ENCODE measurements at regions not wholly inside any gene's neighbourhood (a gene's known extent, or its start where the extent isn't known, plus 50 kb on each side); places are given as distances from the start of the nearest gene placed in this dataset.
"Not testable (repeated sequence)": the region's sequence is repeated elsewhere in the genome, so short reads cannot be mapped to it uniquely, and the experiment has no call there.

DNA sequence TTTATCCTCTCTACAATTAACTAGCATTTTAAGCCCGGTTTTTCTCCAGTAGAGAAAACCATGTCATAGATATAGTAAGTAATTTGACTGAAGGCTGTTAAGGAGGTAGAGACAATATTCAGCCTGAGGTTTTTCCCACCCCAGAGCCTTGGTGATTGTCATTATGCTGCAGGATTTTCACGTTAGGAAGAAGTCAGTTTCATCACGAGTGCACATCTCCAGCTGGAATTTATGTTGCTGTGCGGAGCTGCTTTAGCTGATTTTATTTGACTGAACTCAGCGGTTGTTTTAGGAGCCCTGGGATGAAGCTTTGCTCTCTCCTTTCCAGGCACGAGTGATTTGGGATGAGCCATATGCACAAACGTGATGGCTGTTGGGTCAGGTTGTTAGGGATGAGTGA is 271.3 kb upstream of the RGMA start:
- no peak for TF ChIP-seq ZNF274 (IDR thresholded peaks at IDR 0.05; ENCODE audit: low read depth, low read length)
- H3K4me3 ChIP-seq (ENCODE audit: low read length), result no peak overlapping the region

DNA sequence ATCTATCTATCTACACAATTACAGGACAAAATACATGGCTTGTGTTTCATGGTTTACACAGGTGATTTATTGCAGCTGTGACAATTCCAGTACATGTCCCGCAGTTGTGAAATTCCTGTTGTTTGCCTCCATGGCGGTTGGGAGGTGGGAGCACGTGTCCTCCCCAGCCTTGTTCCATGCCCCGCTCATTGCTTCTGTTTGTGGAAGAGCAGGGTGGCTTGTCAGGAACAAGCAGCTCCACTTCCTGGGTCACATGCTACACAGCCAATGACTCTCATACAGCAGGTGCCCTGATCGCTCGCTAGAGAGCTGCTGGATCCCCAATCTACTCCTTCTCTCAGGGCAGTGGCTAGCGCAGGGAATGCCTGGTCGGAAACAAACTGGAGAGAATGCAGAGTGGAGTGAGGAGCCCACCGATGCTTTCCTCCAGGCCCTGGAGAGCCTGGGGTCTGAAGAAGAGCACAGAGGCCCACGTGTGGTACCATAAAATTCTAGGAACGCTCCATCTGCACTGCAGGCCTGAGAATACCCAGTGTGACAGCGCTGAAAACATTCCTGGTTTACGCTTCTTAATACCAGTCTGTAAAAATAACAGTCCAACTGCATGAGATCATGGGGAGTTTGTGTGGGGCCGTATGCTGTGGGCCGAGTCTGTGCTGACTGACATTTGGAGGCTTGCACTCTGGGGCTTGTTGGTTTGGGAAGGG is 270.6 kb upstream of the RGMA start:
- no peak for TF ChIP-seq ZNF274 (IDR thresholded peaks at IDR 0.05; ENCODE audit: low read depth, low read length)
- H3K4me3 ChIP-seq (ENCODE audit: low read length), result no peak overlapping the region

DNA sequence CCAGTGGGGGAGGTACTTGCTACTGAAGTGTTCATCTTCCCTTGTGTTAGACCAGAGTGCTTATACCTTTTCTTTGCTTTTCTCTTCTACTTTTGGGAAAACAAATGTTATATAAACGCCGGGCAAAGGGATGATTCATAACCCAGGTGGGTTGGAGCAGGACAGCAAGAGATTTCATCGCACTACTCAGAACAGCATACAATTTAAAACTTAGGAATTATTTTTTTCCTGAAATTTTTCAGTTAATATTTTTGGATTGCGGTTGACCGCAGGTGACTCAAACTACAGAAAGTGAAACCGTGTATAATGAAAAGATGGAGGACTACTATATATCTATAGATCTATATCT is 270.0 kb upstream of the RGMA start:
- no peak for TF ChIP-seq ZNF274 (IDR thresholded peaks at IDR 0.05; ENCODE audit: low read depth, low read length)
- no peak overlapping the region for H3K4me3 ChIP-seq (ENCODE audit: low read length)

DNA sequence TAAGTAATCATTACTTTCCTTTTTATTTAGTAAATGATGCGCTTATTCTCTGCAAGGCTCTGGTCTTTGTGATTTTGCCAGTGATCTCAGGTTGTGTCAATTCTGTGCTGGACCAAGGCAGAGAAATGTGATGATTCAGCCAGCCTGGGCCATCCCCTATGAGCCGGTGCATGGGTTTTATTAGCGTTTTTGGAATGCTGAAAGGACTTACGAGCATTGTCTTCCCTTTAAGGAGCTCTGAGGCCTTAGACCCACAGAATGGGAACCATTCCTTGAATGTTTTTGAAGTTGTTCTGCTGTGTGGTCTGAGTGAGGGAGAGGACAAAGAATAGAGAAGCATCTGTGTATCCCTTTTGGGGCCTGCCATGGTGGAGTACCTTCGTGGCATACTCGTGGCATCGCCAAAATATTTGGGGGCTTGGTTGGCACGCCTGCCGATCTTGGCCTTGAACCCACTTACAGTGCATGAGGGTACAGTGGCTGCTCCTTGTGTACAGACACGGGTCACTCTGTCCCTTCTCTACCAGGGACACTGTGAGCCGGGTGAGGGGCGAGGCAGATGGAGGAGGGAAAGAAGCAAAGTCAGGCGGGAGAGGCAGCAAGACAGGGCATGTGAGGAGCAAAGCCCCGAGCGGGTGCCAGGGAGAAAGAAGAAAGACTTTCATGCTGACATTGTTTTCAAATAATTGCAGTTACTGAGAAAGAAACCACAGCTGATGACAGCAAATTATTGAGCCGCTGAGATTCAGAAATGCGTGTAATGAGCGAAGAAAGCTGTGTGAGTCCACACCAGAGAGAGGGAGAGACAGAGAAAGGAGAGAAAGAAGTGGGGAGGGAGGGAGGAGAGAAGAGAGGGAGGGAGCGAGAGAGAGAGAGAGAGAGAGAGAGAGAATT is 269.4 kb upstream of the RGMA start:
- no peak for TF ChIP-seq ZNF274 (IDR thresholded peaks at IDR 0.05; ENCODE audit: low read depth, low read length)
- H3K4me3 ChIP-seq (ENCODE audit: low read length), result no peak overlapping the region

DNA sequence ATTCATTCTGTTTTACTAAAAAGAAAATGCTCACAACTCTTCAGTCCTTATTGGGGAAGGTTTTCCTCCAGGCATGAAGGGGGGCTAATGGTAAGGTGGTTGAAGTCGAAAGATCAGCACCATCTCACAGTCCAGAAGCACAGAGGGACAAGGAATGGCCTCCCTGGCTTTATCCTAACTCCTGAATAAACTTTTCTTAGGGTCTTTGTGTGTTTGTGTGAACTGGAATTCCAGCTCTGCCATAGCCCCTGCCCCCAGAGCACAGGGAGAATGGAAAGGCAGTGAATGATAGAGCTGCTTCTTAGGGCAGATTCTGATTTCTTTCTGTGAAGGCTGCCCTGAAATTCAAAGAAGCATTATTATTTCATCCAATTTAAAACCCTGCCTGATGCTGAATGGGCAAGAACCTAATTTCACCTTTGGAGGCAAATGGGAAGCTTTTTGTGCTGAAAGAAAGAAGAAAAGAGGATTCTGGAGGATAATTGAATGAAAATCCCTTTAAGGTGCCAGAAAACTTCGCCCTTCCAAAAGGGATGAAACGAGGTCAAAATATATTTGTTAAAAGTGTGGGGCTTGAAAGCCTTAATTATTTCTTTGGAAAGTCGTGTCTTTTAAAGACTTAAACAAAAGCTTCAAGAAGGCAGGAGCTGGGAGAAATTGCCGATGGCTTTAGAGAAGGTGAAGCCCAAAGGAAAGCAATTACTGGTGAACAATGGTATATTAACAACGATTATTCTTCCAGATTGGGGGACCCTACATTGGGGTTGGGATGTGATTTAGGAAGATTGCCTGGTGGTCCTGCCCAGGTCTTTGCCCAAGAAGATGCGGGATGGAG is 259.9 kb upstream of the RGMA start:
- no peak overlapping the region for H3K4me3 ChIP-seq (ENCODE audit: low read length)
- TF ChIP-seq ZNF274 (IDR thresholded peaks at IDR 0.05; ENCODE audit: low read depth, low read length), result no peak

DNA sequence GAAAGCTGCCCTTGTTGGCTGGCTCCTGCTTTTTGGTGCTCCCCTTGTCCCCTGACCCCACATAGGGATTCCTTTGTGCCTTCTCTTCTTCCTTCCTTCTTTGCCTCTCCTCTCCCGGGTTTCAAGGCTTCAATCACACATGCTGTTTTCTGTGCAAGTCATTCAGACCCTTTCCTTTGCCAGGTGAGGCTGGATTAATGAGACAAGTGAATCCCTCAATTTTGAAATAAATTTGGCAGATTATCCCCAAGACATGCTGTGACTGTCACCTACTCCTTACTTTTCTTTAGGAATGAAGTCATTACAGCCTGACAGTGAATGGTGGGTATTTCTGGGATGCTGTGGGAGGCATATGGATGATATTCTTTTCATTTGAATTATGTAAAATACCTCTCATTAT is 259.0 kb upstream of the RGMA start:
- no peak for TF ChIP-seq ZNF274 (IDR thresholded peaks at IDR 0.05; ENCODE audit: low read depth, low read length)
- H3K4me3 ChIP-seq (ENCODE audit: low read length), result no peak overlapping the region

DNA sequence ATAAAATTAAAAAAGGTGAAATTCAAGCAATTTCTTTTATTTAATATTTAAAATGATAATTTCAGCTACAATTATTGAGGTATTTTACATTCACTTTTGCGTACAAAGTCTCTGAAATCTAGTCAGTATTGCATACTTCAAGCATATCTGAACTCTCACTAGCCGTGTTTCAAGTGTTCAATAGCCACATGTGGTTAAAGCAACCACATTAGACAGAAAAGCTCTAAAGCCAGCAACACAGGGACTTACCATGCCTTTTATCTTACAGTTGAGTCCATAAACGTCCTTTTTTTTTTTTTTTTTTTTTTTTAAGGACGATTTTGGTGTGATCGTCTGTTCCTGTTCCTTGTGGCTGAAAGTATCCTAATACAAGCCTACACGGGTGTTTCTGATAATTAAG is 257.0 kb upstream of the RGMA start:
- TF ChIP-seq ZNF274 (IDR thresholded peaks at IDR 0.05; ENCODE audit: low read depth, low read length), result no peak
- no peak overlapping the region for H3K4me3 ChIP-seq (ENCODE audit: low read length)

DNA sequence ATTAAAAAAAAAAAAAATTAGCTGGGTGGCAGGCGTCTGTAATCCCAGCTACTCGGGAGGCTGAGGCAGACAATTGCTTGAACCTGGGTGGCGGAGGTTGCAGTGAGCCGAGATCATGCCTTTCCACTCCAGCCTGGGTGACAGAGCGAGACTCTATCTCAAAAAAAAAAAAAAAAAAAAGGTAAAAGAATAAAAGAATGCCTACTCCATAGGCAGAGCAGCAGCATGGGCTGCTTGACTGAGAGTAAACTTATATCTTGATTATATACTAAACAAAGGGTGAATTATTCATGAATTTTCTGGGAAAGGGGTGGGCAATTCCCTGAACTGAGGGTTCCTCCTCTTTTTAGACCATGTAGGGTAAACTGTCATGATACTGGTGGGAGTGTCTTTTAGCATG is 254.4 kb upstream of the RGMA start:
- not testable (repeated sequence) for H3K4me3 ChIP-seq (ENCODE audit: low read length)

DNA sequence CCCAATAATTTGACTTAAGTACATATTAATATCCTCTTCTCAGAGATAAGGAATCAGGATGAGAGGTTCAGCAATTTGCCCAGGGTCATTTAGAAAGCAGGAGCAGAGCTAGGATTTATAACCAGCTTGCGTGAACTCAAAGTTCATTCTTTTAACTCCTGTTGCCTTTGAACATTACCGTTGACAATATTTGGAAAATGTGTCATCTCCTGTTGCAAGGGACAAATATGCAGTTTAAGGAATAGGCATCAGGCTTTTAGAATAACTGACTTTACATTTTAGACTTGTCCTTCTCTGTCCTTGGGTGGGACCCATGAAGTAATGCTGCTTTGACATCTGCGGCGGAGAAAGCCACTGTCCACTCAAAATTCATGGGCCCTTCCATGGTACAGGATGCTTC is 252.2 kb upstream of the RGMA start:
- no peak for TF ChIP-seq ZNF274 (IDR thresholded peaks at IDR 0.05; ENCODE audit: low read depth, low read length)
- H3K4me3 ChIP-seq (ENCODE audit: low read length), result no peak overlapping the region

DNA sequence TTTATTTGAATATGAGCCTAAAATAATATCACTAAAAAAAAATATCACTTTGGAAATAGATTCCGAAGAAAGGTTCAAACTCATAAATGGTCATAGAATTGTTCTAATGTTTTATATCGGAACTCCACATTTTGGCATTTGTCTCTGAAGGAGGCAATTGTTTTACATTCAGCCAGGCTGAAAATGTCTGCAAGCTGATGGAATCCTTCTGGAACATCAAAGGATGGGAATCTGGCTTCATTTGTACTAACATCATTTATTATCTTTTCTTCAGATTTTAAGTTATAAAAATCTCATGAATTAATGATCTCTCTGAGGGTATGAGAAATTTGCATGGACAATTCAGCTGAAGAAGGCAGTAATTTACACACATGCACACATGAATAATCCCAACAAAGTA is 251.4 kb upstream of the RGMA start:
- no peak for TF ChIP-seq ZNF274 (IDR thresholded peaks at IDR 0.05; ENCODE audit: low read depth, low read length)
- H3K4me3 ChIP-seq (ENCODE audit: low read length), result no peak overlapping the region

DNA sequence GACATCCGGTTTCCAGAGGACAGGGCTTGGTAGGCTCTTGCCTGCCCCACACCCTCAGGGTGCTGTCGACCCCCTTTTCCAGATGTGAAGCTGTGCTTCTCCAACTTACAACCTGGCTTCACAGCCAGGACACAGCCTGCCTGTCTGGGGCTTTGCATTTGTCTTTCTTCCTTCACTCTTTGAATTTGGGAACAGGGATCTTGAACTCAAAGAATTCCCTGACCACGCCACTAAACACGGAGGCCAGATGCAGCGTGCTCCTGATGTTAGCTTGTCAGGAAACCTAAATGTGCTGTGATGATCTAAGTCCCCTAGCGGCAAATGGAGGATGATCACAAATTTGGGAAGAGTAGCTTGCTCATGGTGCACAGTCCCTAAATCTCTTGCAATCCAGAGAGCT is 244.8 kb upstream of the RGMA start:
- H3K4me3 ChIP-seq (ENCODE audit: low read length), result no peak overlapping the region
- TF ChIP-seq ZNF274 (IDR thresholded peaks at IDR 0.05; ENCODE audit: low read depth, low read length), result no peak

DNA sequence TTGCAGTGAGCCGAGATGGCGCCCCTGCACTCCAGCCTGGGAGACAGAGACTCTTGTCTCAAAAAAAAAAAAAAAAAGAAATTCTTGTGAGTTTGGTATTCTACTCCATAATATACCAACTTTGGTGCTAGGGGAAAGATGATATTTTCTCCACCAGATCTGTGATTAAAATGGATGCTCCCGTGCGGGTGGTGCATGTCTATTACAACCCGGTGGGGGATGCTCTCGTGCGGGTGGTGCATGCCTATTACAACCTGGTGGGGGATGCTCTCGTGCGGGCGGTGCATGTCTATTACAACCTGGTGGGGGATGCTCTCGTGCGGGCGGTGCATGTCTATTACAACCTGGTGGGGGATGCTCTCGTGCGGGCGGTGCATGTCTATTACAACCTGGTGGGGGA is 244.1 kb upstream of the RGMA start:
- H3K4me3 ChIP-seq (ENCODE audit: low read length), result not testable (repeated sequence)

DNA sequence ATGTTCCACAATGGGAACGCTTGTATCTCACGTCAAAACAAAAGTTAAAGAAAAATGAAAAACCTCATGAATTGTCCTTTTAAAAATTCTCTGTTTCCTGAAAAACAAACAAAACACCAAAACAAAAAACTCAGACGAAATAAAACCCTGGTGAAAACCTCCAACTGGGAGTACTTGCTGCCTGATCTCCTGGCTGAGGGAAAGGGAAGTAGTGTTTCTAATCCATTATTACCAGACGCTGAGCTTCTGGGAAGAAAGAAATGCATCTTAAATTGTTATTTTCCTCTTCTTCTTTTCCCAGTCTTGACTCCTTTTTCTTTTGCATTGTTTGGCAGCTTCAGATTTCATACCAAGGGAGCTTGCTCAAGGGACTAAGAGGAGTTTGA is 243.2 kb upstream of the RGMA start:
- no peak overlapping the region for H3K4me3 ChIP-seq (ENCODE audit: low read length)
- no peak for TF ChIP-seq ZNF274 (IDR thresholded peaks at IDR 0.05; ENCODE audit: low read depth, low read length)

DNA sequence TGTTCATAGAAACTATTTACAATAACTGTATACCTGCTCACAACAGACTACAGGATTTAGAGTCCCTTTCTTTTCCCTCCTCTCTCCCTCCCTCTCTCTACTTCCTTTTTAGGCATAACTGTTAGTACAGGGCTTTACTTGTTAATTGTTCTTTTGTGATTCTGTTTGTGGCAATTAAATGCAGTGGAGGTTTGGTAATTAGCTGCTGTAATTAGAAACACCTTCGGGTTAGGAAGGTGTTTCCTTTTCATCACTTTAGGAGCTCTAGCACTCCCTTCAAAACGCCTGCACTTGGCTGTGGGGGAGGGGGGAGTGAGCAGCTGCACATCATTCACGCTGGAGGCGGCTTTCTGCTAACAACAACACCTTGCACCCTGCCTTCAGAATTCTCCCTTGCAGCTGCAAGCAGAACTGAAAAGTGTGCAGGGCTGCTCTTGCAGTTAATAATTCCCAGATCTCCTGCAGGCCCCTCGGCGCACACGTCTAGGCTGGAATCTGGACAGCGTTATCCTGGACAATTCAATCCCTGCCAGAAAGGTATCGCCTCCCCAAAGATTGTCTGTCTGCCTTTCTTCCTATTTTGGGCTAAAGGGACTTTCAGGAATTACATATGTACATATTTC is 242.6 kb upstream of the RGMA start:
- TF ChIP-seq ZNF274 (IDR thresholded peaks at IDR 0.05; ENCODE audit: low read depth, low read length), result no peak
- no peak overlapping the region for H3K4me3 ChIP-seq (ENCODE audit: low read length)

Measured in GM08714 (cell line).